ENCODE measurements at regions not wholly inside any gene's neighbourhood (a gene's known extent, or its start where the extent isn't known, plus 50 kb on each side); places are given as distances from the start of the nearest gene placed in this dataset.
"Not testable (repeated sequence)": the region's sequence is repeated elsewhere in the genome, so short reads cannot be mapped to it uniquely, and the experiment has no call there.

DNA sequence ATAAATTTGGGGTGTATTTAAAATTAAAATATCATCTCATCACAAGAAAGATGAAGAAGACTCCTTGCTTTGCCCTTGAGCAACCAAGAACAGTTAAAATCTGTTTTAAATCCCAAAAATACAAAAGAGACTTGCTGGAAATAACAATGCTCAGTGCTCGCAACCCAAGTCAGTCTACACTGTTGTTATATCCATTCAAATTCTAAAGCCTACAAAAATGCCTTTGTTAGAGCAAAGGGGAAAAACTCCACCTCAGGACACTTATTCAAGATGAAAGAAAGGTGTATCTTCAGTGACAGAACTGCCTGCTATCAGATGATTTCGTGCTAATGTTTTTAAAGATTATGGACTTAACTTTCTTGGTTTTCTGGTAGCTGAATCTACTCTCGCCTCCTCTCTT, 111.9 kb upstream of the TANK start:
- DNase-seq (ENCODE audit: low read depth in 2 of 3, low spot score in 1 of 3), result no peak

- DNase-seq (ENCODE audit: low read depth in 2 of 3, low spot score in 1 of 3), result no peak
These were observed 110.7 kb upstream of the TANK start for GRCh38 chr2:161049559-161049958.

DNA sequence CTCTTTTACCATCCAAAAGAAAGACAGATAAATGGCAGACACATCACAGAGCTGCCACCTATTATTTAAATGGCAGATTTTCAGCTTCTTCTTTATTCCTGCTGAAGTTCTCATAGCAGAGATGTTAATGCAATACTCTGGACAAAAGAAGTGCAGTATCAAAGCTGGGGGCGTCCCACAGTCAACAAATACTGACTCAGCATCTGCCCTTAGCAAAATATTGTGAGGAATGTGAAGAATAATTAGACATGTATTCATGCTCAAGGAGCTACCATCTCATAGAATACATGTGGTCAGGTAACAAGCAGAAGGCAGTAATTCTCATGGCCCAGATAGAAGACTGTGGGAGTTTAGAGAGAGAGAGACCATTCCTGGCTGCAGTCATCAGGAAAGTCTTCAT, 108.0 kb upstream of the TANK start:
- DNase-seq (ENCODE audit: low read depth in 2 of 3, low spot score in 1 of 3), result no peak

GRCh38 chr2:161055289-161055688, 104.9 kb upstream of the TANK start:
- DNase-seq (ENCODE audit: low read depth in 2 of 3, low spot score in 1 of 3), result no peak

GRCh38 chr2:161059388-161059787, 100.8 kb upstream of the TANK start:
- no peak for DNase-seq (ENCODE audit: low read depth in 2 of 3, low spot score in 1 of 3)

DNA sequence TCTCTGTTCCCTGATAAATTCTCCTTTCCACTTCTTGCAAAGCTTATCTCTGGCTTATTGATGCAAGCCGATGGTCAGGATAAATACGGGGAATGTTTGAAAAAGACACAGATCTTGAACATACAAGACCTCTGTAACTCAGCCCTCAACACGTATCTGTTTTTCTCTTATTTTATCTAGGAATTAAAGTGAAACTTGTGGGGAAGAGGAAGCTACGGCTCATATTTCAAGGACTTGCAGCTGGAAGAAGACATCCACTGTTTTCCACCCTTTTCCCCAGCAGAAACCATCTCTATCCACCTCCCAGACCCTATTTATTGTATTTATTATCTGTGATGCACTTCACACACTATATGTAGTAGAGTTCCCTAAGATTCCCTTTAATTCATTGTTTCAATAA, 98.4 kb upstream of the TANK start:
- no peak for DNase-seq (ENCODE audit: low read depth in 2 of 3, low spot score in 1 of 3)

GRCh38 chr2:161063157-161063945, 96.9 kb upstream of the TANK start:
- peak; percentile 41 to 83 (median 48) for DNase-seq (ENCODE audit: low read depth in 2 of 3, low spot score in 1 of 3)

DNA sequence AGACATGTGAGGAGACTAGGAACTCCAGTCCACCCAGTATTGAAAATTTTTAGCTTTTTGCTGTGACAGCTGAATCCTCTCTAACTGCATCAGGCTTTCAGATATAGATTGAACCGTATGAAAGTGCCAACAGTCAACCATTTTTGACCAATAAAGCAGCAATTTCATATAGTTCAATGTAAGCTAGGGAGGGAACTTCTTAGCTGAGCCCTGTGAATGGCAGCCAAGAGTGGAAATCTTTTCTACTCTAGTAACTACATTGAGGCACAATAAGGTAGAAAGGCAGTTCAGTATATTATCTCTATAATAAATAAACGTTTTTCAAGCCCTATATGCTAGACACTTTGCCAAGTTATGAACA, 96.3 kb upstream of the TANK start:
- DNase-seq (ENCODE audit: low read depth in 2 of 3, low spot score in 1 of 3), result no peak

DNA sequence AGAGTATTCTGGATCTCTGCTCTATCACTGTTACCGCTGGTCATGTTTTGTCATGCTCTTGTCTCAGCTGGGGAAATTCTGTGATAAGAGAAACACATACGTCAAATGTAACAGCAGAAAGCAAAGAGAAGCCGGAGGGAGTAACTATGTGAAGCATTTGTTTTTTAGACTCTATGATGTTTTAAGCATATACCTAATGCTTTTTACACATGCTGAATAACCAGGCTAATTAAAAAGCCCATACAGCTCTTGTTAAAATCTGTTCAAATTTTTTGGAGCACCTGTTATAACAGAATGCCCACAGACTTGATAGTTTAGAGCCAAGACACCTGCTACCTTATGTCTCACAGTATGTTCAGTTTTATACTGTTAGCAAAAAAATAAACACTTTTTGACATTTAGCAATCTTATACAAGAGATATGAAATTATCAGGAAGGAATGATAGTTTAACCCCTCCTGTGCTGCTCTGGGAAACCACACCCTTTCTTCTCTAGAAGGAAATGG, 92.3 kb upstream of the TANK start:
- DNase-seq (ENCODE audit: low read depth in 2 of 3, low spot score in 1 of 3), result no peak

DNA sequence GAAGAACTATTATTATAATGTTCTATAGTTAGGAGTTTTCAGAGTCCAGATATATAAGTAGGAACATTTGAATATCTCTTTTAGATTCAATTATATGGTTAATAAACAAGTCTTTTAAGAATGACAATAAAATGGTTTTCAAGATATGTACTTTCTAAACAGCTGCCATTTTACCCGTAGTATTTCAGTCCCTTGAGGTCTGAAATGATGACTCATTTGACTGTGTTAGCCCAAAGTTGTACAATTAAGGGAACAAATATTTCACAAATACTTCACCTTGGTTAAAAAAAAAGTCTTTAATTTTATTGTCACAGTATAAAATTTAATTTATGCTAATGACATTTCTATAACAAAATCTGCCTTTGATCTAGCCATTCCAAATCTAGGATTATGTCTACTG, 91.6 kb upstream of the TANK start:
- no peak for DNase-seq (ENCODE audit: low read depth in 2 of 3, low spot score in 1 of 3)

DNA sequence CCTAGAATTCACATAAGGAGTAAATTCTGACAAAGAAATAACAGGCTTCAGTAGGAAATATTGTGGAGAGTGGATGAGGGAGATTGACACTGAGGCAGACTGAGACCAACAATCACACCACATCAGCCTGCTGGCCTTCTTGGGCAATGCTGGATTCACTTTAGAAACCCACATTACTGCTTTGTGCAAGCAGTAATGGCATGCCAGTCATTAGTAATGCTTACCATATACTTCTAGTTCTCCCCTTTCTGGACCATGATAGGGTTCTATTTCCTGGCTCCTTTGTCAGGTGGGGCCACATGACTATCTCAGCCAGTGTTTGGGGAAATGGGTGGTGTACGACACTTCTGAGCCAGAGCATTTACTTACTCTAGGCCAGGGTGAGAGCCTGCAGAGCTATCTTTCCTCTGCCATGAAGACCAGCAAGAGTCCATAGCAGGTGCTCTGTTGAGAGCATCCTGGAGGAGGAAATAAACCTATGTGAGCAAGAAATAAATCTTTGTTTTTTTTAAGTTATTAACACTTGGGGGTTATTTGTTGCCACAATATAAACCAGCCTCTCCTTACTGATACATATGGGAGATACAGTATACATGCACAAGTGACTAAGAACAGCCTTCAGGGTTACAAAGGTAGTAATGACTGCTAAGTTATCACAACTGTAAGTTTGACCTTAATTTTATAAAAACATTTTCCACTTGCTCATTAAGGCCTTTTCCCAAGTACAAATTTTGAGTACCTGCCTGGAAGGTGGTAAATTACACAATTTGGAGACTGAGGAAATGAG, 89.3 kb upstream of the TANK start:
- no peak for DNase-seq (ENCODE audit: low read depth in 2 of 3, low spot score in 1 of 3)

DNA sequence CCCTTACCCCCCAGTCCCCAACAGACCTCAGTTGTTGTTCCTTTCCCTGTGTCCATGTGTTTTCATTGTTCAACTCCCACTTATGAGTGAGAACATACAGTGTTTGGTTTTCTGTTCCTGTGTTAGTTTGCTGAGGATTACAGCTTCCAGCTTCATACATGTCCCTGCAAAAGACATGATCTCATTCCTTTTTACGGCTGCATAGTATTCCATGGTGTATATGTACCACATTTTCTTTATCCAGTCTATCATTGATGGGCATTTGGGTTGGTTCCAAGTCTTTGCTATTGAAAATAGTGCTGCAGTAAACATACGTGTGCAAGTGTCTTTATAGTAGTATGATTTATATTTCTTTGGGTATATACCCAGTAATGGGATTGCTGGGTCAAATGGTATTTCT, 87.8 kb upstream of the TANK start:
- not testable (repeated sequence) for DNase-seq (ENCODE audit: low read depth in 2 of 3, low spot score in 1 of 3)

- DNase-seq (ENCODE audit: low read depth in 2 of 3, low spot score in 1 of 3), result no peak
These were observed 84.5 kb upstream of the TANK start for GRCh38 chr2:161075701-161076100.

GRCh38 chr2:161076936-161077335, 83.3 kb upstream of the TANK start:
- DNase-seq (ENCODE audit: low read depth in 2 of 3, low spot score in 1 of 3), result no peak

DNA sequence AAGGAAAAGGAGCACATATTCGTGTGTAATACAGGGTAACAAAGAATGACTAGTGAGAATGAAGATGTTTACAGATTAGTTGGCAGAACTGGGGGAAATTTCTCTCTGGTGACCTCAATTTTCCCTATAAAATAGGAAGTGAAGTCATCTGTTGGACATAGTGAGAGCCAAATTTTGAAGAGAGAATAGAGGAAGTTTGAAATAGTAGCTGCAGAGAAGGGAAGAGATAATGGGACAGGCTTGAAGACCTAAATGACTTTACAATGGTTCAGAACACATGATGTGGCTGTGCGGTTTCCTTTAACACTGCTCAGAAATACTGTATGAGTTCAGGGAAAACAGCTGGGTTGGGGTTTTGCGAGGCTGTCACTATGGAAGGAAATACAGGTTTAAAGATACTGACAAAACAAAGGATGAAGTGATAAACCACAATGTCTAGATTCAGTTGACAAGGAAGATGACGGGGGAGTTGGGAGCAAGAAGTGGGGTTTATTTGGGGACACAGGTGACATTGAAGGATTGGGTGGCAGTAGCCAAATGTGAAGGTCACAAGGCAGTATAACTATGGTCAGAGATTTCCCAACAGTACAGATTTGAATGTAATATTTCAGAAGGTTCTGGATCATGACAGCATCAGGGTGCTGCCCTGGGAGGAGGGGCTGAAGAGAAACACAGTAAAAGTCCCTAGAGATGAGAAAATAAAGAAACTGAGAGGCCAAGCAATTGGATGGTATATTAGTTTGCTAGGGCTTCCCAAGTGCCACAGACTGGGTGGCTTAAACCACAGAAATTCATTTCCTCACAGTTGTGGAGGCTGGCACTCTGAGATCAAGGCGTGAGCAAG, 82.6 kb upstream of the TANK start:
- peak; percentile 49 to 77 (median 69) for DNase-seq (ENCODE audit: low read depth in 2 of 3, low spot score in 1 of 3)

DNA sequence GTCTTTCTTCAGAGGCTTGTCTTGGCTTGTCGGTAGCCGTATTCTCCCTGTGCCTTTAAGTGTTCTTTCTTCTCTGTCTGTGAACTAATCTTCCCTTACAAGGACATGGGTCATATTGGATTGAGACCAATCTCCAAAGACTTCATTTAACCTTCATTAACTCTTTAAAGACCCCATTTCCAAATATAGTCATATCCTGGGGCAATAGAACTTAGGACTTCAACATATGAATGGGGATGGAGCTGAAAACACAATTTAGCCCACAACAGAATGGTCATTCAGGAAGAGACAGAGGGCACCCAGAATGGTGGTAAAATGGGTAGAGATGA, 82.1 kb upstream of the TANK start:
- DNase-seq (ENCODE audit: low read depth in 2 of 3, low spot score in 1 of 3), result no peak

GRCh38 chr2:161085149-161085548, 75.1 kb upstream of the TANK start:
- no peak for DNase-seq (ENCODE audit: low read depth in 2 of 3, low spot score in 1 of 3)

GRCh38 chr2:161088658-161089350, 71.4 kb upstream of the TANK start:
- DNase-seq (ENCODE audit: low read depth in 2 of 3, low spot score in 1 of 3), result no peak

GRCh38 chr2:161090411-161090810, 69.8 kb upstream of the TANK start:
- DNase-seq (ENCODE audit: low read depth in 2 of 3, low spot score in 1 of 3), result no peak

- DNase-seq (ENCODE audit: low read depth in 2 of 3, low spot score in 1 of 3), result no peak
These were observed 64.9 kb upstream of the TANK start for GRCh38 chr2:161095314-161095713.

DNA sequence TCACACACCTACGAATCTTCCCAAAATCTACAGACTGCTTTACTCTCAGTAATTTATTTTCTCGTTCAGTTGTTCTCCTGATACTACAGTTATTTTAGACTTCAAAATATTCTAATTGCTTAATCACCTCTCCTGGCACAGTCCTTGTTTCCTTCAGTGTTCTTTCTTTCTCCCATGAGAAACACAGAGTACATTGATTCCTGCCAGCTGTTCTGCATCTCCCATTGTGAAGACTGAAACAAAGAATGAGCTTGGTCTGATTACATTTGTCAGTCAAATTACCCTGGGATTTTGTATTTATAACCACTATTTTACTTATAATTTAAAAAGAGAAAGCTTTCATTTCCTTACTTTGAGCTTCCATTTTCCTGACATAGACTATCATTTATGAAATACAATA, 63.9 kb upstream of the TANK start:
- DNase-seq (ENCODE audit: low read depth in 2 of 3, low spot score in 1 of 3), result no peak
